ENCODE measurements at regions not wholly inside any gene's neighbourhood (a gene's known extent, or its start where the extent isn't known, plus 50 kb on each side); places are given as distances from the start of the nearest gene placed in this dataset.

DNA sequence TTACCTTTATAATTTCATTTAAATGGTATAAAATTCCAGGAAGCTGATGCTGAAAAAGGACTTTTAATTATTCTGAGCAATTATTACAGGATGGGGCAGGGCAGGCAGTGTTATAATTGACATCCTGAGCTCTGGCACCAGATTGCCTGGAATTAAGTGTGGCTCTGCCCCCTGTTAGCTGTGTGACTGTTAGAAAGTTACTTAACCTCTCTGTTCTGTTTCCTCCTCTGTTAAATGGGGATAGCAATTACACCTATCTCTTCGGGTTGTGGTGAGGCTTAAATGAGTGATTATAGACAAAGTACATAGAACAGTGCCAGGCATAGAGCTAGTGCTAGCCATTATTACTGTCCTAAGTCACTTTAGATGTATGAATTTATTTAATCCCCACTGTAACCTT, 327.3 kb downstream of the SMAD2 start:
- TF ChIP-seq, protein P1, sequence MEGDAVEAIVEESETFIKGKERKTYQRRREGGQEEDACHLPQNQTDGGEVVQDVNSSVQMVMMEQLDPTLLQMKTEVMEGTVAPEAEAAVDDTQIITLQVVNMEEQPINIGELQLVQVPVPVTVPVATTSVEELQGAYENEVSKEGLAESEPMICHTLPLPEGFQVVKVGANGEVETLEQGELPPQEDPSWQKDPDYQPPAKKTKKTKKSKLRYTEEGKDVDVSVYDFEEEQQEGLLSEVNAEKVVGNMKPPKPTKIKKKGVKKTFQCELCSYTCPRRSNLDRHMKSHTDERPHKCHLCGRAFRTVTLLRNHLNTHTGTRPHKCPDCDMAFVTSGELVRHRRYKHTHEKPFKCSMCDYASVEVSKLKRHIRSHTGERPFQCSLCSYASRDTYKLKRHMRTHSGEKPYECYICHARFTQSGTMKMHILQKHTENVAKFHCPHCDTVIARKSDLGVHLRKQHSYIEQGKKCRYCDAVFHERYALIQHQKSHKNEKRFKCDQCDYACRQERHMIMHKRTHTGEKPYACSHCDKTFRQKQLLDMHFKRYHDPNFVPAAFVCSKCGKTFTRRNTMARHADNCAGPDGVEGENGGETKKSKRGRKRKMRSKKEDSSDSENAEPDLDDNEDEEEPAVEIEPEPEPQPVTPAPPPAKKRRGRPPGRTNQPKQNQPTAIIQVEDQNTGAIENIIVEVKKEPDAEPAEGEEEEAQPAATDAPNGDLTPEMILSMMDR (conservative IDR thresholded peaks at IDR 0.05; ENCODE audit: low read length): no peak
- no peak for TF ChIP-seq EZH2phosphoT487 (IDR thresholded peaks at IDR 0.05; ENCODE audit: borderline replicate concordance, low read depth, low read length)
